Aorta (tissue), 5 donors: ENCODE measurements at regions not wholly inside any gene's neighbourhood (a gene's known extent, or its start where the extent isn't known, plus 50 kb on each side); places are given as distances from the start of the nearest gene placed in this dataset.

ENCODE experiments used
- ATAC-seq: fragments of 200-7000 bp; cut with Tn5 transposase; one replicate; pipeline ENCODE4 v1.9.1; 2022; ENCODE audit warnings: moderate library complexity; ENCODE audit not compliant: low FRiP score
- DNase-seq, 2 donors: peaks; one replicate each; pipeline ENCODE4 v3.0.0-alpha.2; 2020
- H3K27ac ChIP-seq, 2 donors: one replicate each; pipeline ENCODE4 v1.5.1; 2013; ENCODE audit warnings: low read length in 2 of 2, mild to moderate bottlenecking in 2 of 2, moderate library complexity in 2 of 2, control low read depth in 1 of 2, inconsistent platforms in 1 of 2, low read depth in 1 of 2
- H3K27me3 ChIP-seq, 2 donors: one replicate each; pipeline ENCODE4 v1.6.1; 2013; ENCODE audit warnings: control low read depth in 1 of 2, low read length in 1 of 2, mild to moderate bottlenecking in 1 of 2, moderate library complexity in 1 of 2; ENCODE audit not compliant: insufficient read depth in 2 of 2, control insufficient read depth in 1 of 2
- H3K36me3 ChIP-seq, 2 donors: one replicate each; pipeline ENCODE4 v1.6.1; 2013; ENCODE audit warnings: control low read depth in 1 of 2, low read length in 1 of 2, mild to moderate bottlenecking in 1 of 2; ENCODE audit not compliant: insufficient read depth in 2 of 2, control insufficient read depth in 1 of 2
- H3K4me1 ChIP-seq, 2 donors: one replicate each; pipeline ENCODE4 v1.6.1; 2013; ENCODE audit warnings: low read length in 2 of 2, control low read depth in 1 of 2, mild to moderate bottlenecking in 1 of 2, moderate library complexity in 1 of 2; ENCODE audit not compliant: insufficient read depth in 2 of 2, control insufficient read depth in 1 of 2
- H3K4me3 ChIP-seq, 2 donors: one replicate each; pipeline ENCODE4 v1.5.1; 2013; ENCODE audit warnings: low read length in 2 of 2, control low read depth in 1 of 2, mild to moderate bottlenecking in 1 of 2
- H3K9me3 ChIP-seq: one replicate; pipeline ENCODE4 v1.6.1; 2013; ENCODE audit warnings: mild to moderate bottlenecking, low read length; ENCODE audit not compliant: control insufficient read depth
- whole genome bisulfite sequencing, 2 donors: extraction: QIAGEN DNeasy Blood & Tissue Kit; methylation state at CpG; one replicate each; pipeline ENCODE4 v1.1.7; 2013; 5-methylcytosine and 5-hydroxymethylcytosine counted together
- intact Hi-C, 2 donors: fragments of 100-400 bp; cut with DNase I; formaldehyde crosslinking; loops; one replicate each; pipeline versions ENCODE4 v1.14.2 to v1.15.0; 2022
- donor health status: healthy with polysubstance abuse.
- donor health status: Bipolar disorder and iron deficiency.
- donor health status: DM: no; HTN: no; CAD: no.
- donor health status: DM: no; HTN: no; CAD: no.
- donor health status: DM: yes; HTN: yes; CAD: no.

- no peak overlapping the region for H3K27ac ChIP-seq
- DNase-seq (no peak), ATAC-seq (no peak)
- intact Hi-C loops = no loop called here
- 27 to 33% methylated on average over 2 of the region's 2 CpGs for WGBS, 2 donors
- no peaks in the 10 kb centered on the region for H3K27me3 ChIP-seq
- no peaks in the 10 kb centered on the region for H3K36me3 ChIP-seq
- H3K9me3 ChIP-seq = no peaks in the 10 kb centered on the region
- no peaks in the 10 kb centered on the region for H3K4me1 ChIP-seq
- H3K4me3 ChIP-seq = no peak overlapping the region
Measured at GRCh38 chr4:35614120-35614519, 630.2 kb downstream of the ARAP2 start.

- Histone ChIP-seq H3K27ac (no peak overlapping the region), H3K4me1 (no peaks in the 10 kb centered on the region), H3K36me3 (no peaks in the 10 kb centered on the region), H3K9me3 (no peaks in the 10 kb centered on the region), H3K27me3 (no peaks in the 10 kb centered on the region), H3K4me3 (no peak overlapping the region)
- DNase-seq (no peak), ATAC-seq (no peak)
- intact Hi-C loops = no loop called here
- WGBS, 2 donors = 72 to 75% methylated on average over 3 of the region's 3 CpGs
Measured at GRCh38 chr4:35639929-35640328, 604.4 kb downstream of the ARAP2 start.

GRCh38 chr4:35643661-35644060 is 600.7 kb downstream of the ARAP2 start:
- H3K4me3 ChIP-seq = no peak overlapping the region
- intact Hi-C loops = no loop called here
- DNase-seq = no peak

GRCh38 chr4:35644591-35644990 is 599.7 kb downstream of the ARAP2 start:
- no peak for DNase-seq
- H3K4me1 ChIP-seq = no peaks in the 10 kb centered on the region
- H3K36me3 ChIP-seq = no peaks in the 10 kb centered on the region
- no peak for ATAC-seq
- H3K4me3 ChIP-seq = no peak overlapping the region
- intact Hi-C loops = no loop called here
- no peak overlapping the region for H3K27ac ChIP-seq
- H3K27me3 ChIP-seq = no peaks in the 10 kb centered on the region
- H3K9me3 ChIP-seq = no peaks in the 10 kb centered on the region

More at GRCh38 chr4:35643661-35644060, 600.7 kb downstream of the ARAP2 start:
- no peak for ATAC-seq
- no peak overlapping the region for H3K27ac ChIP-seq
- H3K9me3 ChIP-seq = no peaks in the 10 kb centered on the region
- no peaks in the 10 kb centered on the region for H3K27me3 ChIP-seq
- no peaks in the 10 kb centered on the region for H3K4me1 ChIP-seq
- no peaks in the 10 kb centered on the region for H3K36me3 ChIP-seq

GRCh38 chr4:35649011-35649410 is 595.3 kb downstream of the ARAP2 start:
- intact Hi-C loops = no loop called here

GRCh38 chr4:35649778-35650177 is 594.5 kb downstream of the ARAP2 start:
- DNase-seq = no peak
- Histone ChIP-seq H3K36me3 (no peaks in the 10 kb centered on the region), H3K27ac (no peak overlapping the region), H3K27me3 (no peaks in the 10 kb centered on the region), H3K4me1 (no peaks in the 10 kb centered on the region), H3K9me3 (no peaks in the 10 kb centered on the region), H3K4me3 (no peak overlapping the region)
- peak; percentile 41 for ATAC-seq
- intact Hi-C loops = no loop called here

More at GRCh38 chr4:35649011-35649410, 595.3 kb downstream of the ARAP2 start:
- no peaks in the 10 kb centered on the region for H3K4me1 ChIP-seq
- H3K27me3 ChIP-seq = no peaks in the 10 kb centered on the region
- H3K4me3 ChIP-seq = no peak overlapping the region
- H3K27ac ChIP-seq = no peak overlapping the region
- ATAC-seq (no peak), DNase-seq (no peak)
- WGBS, 2 donors = 87 to 96% methylated on average over 3 of the region's 3 CpGs
- H3K9me3 ChIP-seq = no peaks in the 10 kb centered on the region
- no peaks in the 10 kb centered on the region for H3K36me3 ChIP-seq

GRCh38 chr4:35652197-35652596 is 592.1 kb downstream of the ARAP2 start:
- no peak overlapping the region for H3K27ac ChIP-seq
- no peaks in the 10 kb centered on the region for H3K9me3 ChIP-seq
- H3K27me3 ChIP-seq = no peaks in the 10 kb centered on the region
- intact Hi-C loops = no loop called here
- H3K4me3 ChIP-seq = no peak overlapping the region
- no peaks in the 10 kb centered on the region for H3K4me1 ChIP-seq
- 76 to 83% methylated on average over 4 of the region's 4 CpGs for WGBS, 2 donors
- DNase-seq = no peak
- ATAC-seq = no peak
- no peaks in the 10 kb centered on the region for H3K36me3 ChIP-seq

- H3K27ac ChIP-seq = no peak overlapping the region
- intact Hi-C loops = no loop called here
- DNase-seq (no peak), ATAC-seq (no peak)
- H3K9me3 ChIP-seq = no peaks in the 10 kb centered on the region
- H3K4me3 ChIP-seq = no peak overlapping the region
- H3K27me3 ChIP-seq = no peaks in the 10 kb centered on the region
- H3K36me3 ChIP-seq = no peaks in the 10 kb centered on the region
- no peaks in the 10 kb centered on the region for H3K4me1 ChIP-seq
Measured at GRCh38 chr4:35653451-35653850, 590.9 kb downstream of the ARAP2 start.

- DNase-seq = no peak
- 78 to 81% methylated on average over 1 of the region's 1 CpG for WGBS, 2 donors
- Histone ChIP-seq H3K27ac (no peak overlapping the region), H3K9me3 (no peaks in the 10 kb centered on the region), H3K4me1 (no peaks in the 10 kb centered on the region), H3K4me3 (no peak overlapping the region), H3K36me3 (no peaks in the 10 kb centered on the region), H3K27me3 (no peaks in the 10 kb centered on the region)
- ATAC-seq = no peak
- intact Hi-C loops = no loop called here
Measured at GRCh38 chr4:35673137-35673536, 571.2 kb downstream of the ARAP2 start.
